ENCODE measurements at regions not wholly inside any gene's neighbourhood (a gene's known extent, or its start where the extent isn't known, plus 50 kb on each side); places are given as distances from the start of the nearest gene placed in this dataset.

DNA sequence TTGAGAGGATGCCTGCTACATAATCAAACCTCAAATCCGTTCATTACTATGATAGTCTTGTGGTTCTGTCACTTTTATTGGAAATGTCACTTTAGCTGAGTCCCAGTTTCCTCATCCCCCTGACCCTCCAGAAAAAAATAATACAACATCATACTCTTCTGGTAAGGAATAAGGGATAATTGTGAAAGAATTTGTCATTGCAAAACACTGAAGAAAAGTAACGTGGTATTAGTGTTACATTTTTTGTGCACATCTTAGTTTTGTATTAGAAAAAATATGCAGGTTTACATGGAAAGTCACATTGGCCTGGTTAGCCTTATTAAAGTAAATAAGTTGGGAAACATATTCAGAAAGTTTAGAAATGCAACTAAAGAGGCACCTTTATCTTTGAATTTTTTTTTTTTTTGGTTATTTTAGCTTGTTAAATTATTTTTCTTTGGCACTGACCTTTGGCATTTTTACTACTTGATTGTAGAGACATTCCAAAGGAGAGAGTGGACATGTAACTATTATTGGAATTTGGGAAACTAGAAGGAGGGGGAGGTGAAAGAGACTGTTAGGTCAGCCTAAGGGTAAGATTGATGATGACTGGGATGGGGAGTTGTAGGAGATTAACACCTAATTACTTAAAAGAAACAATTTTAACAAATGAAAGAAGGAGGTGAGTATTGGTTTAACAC is 462.2 kb upstream of the RARB start:
- TF ChIP-seq, protein P1, sequence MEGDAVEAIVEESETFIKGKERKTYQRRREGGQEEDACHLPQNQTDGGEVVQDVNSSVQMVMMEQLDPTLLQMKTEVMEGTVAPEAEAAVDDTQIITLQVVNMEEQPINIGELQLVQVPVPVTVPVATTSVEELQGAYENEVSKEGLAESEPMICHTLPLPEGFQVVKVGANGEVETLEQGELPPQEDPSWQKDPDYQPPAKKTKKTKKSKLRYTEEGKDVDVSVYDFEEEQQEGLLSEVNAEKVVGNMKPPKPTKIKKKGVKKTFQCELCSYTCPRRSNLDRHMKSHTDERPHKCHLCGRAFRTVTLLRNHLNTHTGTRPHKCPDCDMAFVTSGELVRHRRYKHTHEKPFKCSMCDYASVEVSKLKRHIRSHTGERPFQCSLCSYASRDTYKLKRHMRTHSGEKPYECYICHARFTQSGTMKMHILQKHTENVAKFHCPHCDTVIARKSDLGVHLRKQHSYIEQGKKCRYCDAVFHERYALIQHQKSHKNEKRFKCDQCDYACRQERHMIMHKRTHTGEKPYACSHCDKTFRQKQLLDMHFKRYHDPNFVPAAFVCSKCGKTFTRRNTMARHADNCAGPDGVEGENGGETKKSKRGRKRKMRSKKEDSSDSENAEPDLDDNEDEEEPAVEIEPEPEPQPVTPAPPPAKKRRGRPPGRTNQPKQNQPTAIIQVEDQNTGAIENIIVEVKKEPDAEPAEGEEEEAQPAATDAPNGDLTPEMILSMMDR (IDR thresholded peaks at IDR 0.05; ENCODE audit: extremely low read depth, missing control alignments) = no peak
- no peak for DNase-seq (ENCODE audit: low spot score)

DNA sequence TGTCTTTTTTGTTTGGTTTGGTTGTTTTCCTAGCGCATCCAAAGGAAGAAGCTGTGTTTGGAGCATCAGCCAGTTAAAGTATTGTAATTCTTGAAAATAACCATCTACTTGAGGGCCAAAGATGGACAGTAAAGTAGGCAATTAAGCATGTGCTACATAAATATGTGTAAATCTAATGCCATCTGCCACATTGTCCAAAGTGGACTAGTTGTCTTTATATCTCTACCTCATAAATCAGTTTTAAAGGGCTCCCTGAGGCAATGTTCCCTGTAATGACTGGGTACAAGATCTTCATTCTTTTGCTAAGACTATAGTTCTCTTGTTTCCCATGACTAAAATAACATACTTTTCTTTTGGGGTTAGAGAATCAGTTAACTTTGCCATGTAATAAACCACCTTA is 460.0 kb upstream of the RARB start:
- DNase-seq (ENCODE audit: low spot score) = no peak
- TF ChIP-seq, protein P1 (IDR thresholded peaks at IDR 0.05; ENCODE audit: extremely low read depth, missing control alignments) = no peak

DNA sequence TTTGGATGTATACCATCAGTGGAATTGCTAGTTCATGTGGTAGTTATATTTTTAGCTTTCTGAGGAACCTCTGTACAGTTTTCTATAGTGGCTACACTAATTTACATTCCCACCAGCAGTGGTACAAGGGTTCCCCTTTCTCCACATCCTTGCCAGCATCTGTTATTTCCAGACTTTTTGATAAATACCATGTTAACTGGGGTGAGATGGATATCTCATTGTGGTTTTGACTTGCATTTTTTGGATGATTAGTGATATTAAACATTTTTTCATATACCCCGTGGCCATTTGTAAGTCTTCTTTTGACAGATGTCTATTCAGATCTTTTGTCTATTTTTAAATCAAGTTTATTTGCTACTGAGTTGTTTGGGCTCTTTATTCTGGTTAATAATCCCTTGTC is 455.6 kb upstream of the RARB start:
- no peak for DNase-seq (ENCODE audit: low spot score)
- TF ChIP-seq, protein P1 (IDR thresholded peaks at IDR 0.05; ENCODE audit: extremely low read depth, missing control alignments) = no peak

DNA sequence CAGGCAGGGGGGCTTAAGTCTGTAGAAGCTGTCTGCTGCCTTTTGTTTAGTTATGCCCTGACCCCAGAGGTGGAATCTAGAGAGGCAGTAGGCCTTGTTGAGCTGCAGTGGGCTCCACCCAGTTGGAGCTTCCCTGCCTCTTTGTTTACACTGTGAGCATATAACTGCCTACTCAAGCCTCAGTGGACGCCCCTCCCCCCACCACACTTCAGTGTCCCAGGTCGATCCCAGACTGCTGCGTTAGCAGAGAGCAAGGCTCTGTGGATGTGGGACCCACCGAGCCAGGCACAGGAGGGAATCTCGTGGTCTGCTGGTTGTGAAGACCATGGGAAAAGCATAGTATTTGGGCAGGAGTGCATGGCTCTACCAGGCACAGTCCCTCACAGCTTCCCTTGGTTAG is 446.8 kb upstream of the RARB start:
- DNase-seq (ENCODE audit: low spot score) = no peak
- TF ChIP-seq, protein P1 (IDR thresholded peaks at IDR 0.05; ENCODE audit: extremely low read depth, missing control alignments) = no peak

DNA sequence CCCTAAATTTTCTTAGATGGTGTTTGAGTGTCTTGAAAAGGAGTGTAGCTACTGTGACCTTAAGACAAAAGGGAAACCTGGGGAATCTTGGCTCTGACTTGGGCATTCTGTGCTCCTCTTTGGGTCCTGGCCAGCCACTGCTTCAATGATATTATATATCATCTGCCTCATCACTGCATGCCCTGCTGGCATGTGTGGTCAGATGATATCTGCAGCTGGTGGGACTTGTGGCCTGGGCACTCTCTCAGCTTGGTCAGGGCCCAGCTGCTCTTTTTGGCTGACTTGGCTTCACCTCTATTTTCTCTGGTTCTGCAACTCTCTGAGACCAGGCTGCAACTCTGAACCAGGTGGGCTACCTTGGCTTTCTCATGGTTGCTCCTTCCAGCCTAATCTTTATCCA is 446.1 kb upstream of the RARB start:
- TF ChIP-seq, protein P1 (IDR thresholded peaks at IDR 0.05; ENCODE audit: extremely low read depth, missing control alignments) = no peak
- no peak for DNase-seq (ENCODE audit: low spot score)

DNA sequence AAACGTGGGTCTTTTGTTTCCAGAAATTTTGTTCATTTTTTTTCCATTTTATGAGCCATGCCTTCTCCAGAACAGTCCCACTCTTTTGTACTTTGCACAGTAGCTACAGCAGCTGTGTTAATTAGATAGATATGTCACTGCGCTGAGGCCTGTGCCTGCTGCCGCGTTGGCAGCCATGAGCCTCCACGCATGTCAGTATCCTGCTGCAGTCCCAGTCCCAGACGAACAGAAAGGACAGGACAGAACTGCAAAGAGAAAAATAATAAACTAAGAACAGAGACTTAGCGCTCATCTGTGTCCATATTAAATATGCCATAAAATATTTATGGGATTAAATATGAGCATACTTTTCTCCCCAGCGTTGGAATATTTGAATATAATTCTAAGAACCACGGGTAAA is 442.4 kb upstream of the RARB start:
- TF ChIP-seq, protein P1 (IDR thresholded peaks at IDR 0.05; ENCODE audit: extremely low read depth, missing control alignments) = no peak
- DNase-seq (ENCODE audit: low spot score) = no peak

DNA sequence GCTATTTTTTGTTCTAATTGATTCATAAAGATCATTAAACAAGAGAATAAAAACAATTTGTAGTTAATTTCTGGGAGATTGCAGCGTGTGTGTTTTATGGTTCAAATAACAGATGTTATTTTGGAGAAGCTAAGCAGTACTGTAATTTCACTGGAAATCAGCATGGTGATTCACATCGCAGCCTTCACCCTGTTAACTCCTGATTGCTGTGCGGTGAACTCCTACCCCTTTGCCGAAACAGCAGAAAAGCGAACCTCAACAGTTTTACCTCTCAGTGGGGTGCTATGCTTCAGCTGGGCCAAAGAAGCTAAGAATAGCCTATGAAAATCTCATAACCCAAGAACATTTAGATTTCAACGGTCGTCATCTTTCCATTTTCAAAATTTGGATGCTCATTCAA is 441.5 kb upstream of the RARB start:
- DNase-seq (ENCODE audit: low spot score) = no peak
- TF ChIP-seq, protein P1 (IDR thresholded peaks at IDR 0.05; ENCODE audit: extremely low read depth, missing control alignments) = no peak

Measured in GM20000 (cell line).